Vagina (tissue), 2 donors: ENCODE measurements at regions not wholly inside any gene's neighbourhood (a gene's known extent, or its start where the extent isn't known, plus 50 kb on each side); places are given as distances from the start of the nearest gene placed in this dataset.

Experiments used
- DNase-seq, 2 donors: peaks; one replicate each; pipeline ENCODE4 v3.0.0-alpha.2; 2017; ENCODE audit errors: extremely low spot score in 2 of 2
- H3K27ac ChIP-seq: fragments of 200-600 bp; sonication (generic); one replicate; pipeline ENCODE4 v1.5.1; 2019
- H3K27me3 ChIP-seq: fragments of 200-600 bp; sonication (generic); one replicate; pipeline ENCODE4 v1.5.1; 2019
- H3K36me3 ChIP-seq, 2 donors: fragments of 200-600 bp; sonication (generic); one replicate each; pipeline ENCODE4 v1.5.1; 2017 to 2019
- H3K4me1 ChIP-seq: fragments of 200-600 bp; sonication (generic); one replicate; pipeline ENCODE4 v1.5.1; 2019
- H3K4me3 ChIP-seq, 2 donors: fragments of 200-600 bp; sonication (generic); 1 replicate in 1 of 2; 2 replicates in 1 of 2; pipeline ENCODE4 v1.5.1; 2016 to 2019
- H3K9me3 ChIP-seq: fragments of 200-600 bp; sonication (generic); one replicate; pipeline ENCODE4 v1.5.1; 2019
- CTCF ChIP-seq, 3 experiments: fragments of 450-650 bp in 2 of 3; fragments of 200-600 bp in 1 of 3; sonication (generic) in 1 of 3; IDR thresholded peaks; one replicate each; pipeline ENCODE4 v1.5.1; 2017 to 2019; ENCODE audit warnings: antibody characterized with exemption in 3 of 3, mild to moderate bottlenecking in 2 of 3, moderate library complexity in 2 of 3
- POLR2A ChIP-seq, 2 donors: fragments of 450-650 bp; IDR thresholded peaks; one replicate each; pipeline ENCODE4 v1.6.1; 2017; ENCODE audit warnings: antibody characterized with exemption in 2 of 2, mild to moderate bottlenecking in 2 of 2, moderate library complexity in 2 of 2
- POLR2AphosphoS5 ChIP-seq, 2 donors: sonication (generic); formaldehyde crosslinking; IDR thresholded peaks; one replicate each; pipeline ENCODE4 v1.9.0; 2017; ENCODE audit warnings: antibody characterized with exemption in 2 of 2, mild to moderate bottlenecking in 2 of 2, low read depth in 1 of 2; ENCODE audit not compliant: insufficient read depth in 1 of 2
- intact Hi-C: fragments of 100-400 bp; cut with DNase I; formaldehyde crosslinking; loops from one replicate; pipeline ENCODE4 v1.15.1; 2023

DNA sequence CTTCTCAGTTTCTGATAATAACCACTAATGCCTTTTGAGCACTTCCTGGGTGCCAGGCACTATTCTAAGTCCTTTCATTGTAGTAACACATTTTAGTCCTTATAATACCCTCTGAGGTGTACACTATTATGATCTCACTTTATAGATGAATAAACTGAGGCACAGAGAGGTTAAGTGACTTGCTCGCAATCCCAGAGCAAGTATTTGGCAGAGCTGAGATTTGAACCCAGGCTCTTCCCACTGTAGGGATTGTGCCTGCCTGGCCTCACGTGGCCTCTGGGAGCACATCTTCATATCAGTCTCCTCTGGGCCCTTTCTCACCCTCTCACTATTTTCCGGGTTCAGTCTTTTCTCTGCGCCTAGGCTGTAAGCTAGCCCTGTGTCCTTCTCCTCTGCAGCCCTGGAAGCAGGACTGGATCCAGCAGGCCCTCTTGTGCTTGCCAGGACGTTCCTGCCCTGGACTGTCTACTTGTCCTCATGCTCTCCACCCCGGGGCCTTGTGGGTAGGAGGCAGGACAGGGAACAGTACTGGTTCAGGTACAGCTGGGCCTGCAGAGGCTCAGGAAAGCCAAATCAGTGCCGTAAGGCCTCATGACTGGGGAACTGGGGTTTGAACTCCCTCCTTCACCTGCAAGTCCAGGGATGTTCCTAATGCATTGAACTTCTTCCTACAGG, 139.6 kb downstream of the VEGFA start:
- Histone ChIP-seq H3K27ac (no peak overlapping the region), H3K36me3 (no peaks in the 10 kb centered on the region), H3K9me3 (no peaks in the 10 kb centered on the region), H3K4me1 (peaks cover 20% of the 10 kb centered on the region), H3K4me3 (no peak overlapping the region), H3K27me3 (no peaks in the 10 kb centered on the region)
- intact Hi-C loops: loop anchor here (10.0 kb wide), 1 partner anchor 135 kb away; the partner anchor contains the start of gene VEGFA
- no peak for DNase-seq
- TF ChIP-seq POLR2AphosphoS5 (IDR thresholded peaks at IDR 0.05; ENCODE audit: insufficient read depth in 1 of 2, low read depth in 1 of 2): no peak
- no peak for TF ChIP-seq POLR2A (IDR thresholded peaks at IDR 0.05)
- no peak for TF ChIP-seq CTCF (IDR thresholded peaks at IDR 0.05)

DNA sequence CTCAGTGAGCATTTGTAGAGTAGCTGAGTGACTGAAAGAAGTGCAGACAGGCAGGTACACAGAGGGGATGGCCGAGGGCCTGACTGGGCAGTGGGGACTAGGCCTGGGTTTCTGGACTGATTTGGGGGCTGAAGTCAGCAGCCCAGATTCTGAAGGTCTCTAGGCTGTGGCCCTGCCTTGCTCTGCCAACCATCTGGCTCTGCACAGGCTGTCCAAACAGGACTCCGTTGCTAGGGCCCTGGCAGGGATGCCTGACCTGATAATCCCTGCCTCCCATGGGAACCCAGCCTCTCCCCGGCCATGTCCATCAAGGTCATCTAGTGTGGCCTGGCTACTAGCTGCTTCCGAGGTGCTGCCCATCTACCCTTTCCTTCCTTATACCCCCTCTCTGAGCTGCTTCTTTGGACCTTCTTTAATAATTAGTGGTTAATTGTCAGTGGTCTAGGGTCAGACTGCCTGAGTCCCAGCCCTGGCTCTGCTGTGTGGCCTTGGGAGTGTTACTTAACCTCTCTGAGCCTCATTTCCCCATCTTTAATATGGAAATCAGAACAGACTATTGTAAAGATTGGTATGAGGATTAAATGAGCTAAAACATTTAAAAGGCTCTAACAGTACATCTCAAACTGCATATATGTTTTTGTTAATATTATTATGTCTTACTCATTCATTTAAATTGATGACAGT, 137.9 kb downstream of the VEGFA start:
- Histone ChIP-seq H3K4me1 (peaks cover 20% of the 10 kb centered on the region), H3K36me3 (no peaks in the 10 kb centered on the region), H3K27ac (no peak overlapping the region), H3K4me3 (no peak overlapping the region), H3K9me3 (no peaks in the 10 kb centered on the region), H3K27me3 (no peaks in the 10 kb centered on the region)
- DNase-seq: no peak
- intact Hi-C loops: no loop called here
- no peak for TF ChIP-seq POLR2A (IDR thresholded peaks at IDR 0.05)
- no peak for TF ChIP-seq POLR2AphosphoS5 (IDR thresholded peaks at IDR 0.05; ENCODE audit: insufficient read depth in 1 of 2, low read depth in 1 of 2)
- TF ChIP-seq CTCF (IDR thresholded peaks at IDR 0.05): no peak

DNA sequence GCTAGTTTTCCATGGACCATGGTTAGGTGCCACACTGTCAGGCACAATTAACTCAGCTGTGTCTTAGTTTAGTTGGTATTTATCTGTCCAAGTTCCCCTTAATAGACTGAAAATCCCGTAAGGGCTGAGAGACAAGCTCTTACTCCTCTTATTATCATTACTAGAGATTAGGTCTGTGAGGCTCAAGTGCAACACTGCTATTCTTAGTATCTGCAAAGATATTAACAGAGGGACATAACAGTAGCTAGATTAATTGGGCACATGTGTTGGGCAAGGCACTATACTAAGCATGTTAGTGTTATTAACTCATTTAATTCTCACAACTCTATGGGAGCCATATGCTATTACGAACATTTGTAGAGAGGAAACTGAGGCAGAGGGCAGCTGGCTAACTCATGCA, 137.3 kb downstream of the VEGFA start:
- Histone ChIP-seq H3K4me1 (peaks cover 20% of the 10 kb centered on the region), H3K4me3 (no peak overlapping the region), H3K27ac (no peak overlapping the region), H3K27me3 (no peaks in the 10 kb centered on the region), H3K36me3 (no peaks in the 10 kb centered on the region), H3K9me3 (no peaks in the 10 kb centered on the region)
- intact Hi-C loops: no loop called here
- no peak for DNase-seq
- no peak for TF ChIP-seq POLR2A (IDR thresholded peaks at IDR 0.05)
- no peak for TF ChIP-seq CTCF (IDR thresholded peaks at IDR 0.05)
- TF ChIP-seq POLR2AphosphoS5 (IDR thresholded peaks at IDR 0.05; ENCODE audit: insufficient read depth in 1 of 2, low read depth in 1 of 2): no peak

DNA sequence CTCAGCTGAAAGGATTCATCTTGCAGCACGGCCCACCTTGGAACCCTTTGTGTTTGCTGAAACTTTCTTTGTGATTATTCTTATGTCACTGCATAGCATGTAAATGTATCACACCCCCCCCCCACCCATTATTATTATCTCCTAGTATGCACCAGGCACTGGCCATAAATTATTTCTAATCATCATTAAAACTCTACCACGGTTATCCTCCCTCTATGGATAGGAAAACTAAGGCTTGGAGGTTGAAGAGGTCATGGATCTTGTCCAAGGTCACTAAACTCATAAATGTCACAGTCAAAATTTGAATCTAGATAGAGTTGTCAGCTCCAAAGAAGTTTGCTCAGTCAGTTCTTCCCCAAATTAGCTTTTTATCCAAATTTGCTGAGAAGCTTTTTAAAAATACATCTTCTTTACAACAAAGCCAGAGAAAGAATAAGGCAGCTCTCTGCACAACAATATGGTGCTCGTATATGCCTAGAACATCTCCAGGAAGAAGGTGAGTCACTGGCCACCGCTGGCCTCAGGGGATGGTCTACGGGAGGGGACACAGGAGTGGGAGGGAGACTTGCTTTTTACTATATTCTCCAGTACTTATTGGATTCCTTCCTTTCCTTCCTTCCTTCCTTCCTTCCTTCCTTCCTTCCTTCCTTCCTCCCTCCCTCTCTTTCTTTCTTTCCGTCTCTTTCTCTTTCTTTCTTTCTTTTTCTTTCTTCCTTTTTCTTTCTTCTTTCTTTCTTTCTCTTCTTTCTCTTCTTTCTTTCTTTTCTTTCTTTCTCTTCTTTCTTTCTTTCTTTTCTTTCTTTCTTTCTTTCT, 134.5 kb downstream of the VEGFA start:
- H3K27ac ChIP-seq: no peak overlapping the region
- no peak for DNase-seq
- H3K9me3 ChIP-seq: no peaks in the 10 kb centered on the region
- H3K4me1 ChIP-seq: no peaks in the 10 kb centered on the region
- H3K27me3 ChIP-seq: no peaks in the 10 kb centered on the region
- TF ChIP-seq POLR2A (IDR thresholded peaks at IDR 0.05) (no peak), POLR2AphosphoS5 (IDR thresholded peaks at IDR 0.05; ENCODE audit: insufficient read depth in 1 of 2, low read depth in 1 of 2) (no peak), CTCF (IDR thresholded peaks at IDR 0.05) (no peak)
- no peaks in the 10 kb centered on the region for H3K36me3 ChIP-seq
- no peak overlapping the region for H3K4me3 ChIP-seq
- intact Hi-C loops: no loop called here
